ENCODE measurements at regions not wholly inside any gene's neighbourhood (a gene's known extent, or its start where the extent isn't known, plus 50 kb on each side); places are given as distances from the start of the nearest gene placed in this dataset.

GRCh38 chr5:56585999-56586691 is 229.2 kb upstream of the MAP3K1 start:
- no peak for DNase-seq

- DNase-seq = no peak
Observed at GRCh38 chr5:56585461-56585860, 229.9 kb upstream of the MAP3K1 start.

GRCh38 chr5:56581426-56581825 is 233.9 kb upstream of the MAP3K1 start:
- DNase-seq = no peak

- no peak for DNase-seq
Observed at GRCh38 chr5:56580864-56581263, 234.5 kb upstream of the MAP3K1 start.

- DNase-seq = no peak
Observed at GRCh38 chr5:56575821-56576220, 239.5 kb upstream of the MAP3K1 start.

- DNase-seq = no peak
Observed at GRCh38 chr5:56574778-56575177, 240.6 kb upstream of the MAP3K1 start.

GRCh38 chr5:56569566-56569965 is 245.8 kb upstream of the MAP3K1 start:
- no peak for DNase-seq

GRCh38 chr5:56569076-56569475 is 246.3 kb upstream of the MAP3K1 start:
- no peak for DNase-seq

- DNase-seq = no peak
Observed at GRCh38 chr5:56567278-56567677, 248.1 kb upstream of the MAP3K1 start.

- no peak for DNase-seq
Observed at GRCh38 chr5:56566374-56567249, 248.7 kb upstream of the MAP3K1 start.

GRCh38 chr5:56565644-56566043 is 249.7 kb upstream of the MAP3K1 start:
- no peak for DNase-seq

- no peak for DNase-seq
Observed at GRCh38 chr5:56565283-56565615, 250.1 kb upstream of the MAP3K1 start.

- DNase-seq = no peak
Observed at GRCh38 chr5:56564541-56565282, 250.6 kb upstream of the MAP3K1 start.

- no peak for DNase-seq
Observed at GRCh38 chr5:56561455-56561854, 253.9 kb upstream of the MAP3K1 start.

- no peak for DNase-seq
Observed at GRCh38 chr5:56558131-56558745, 257.1 kb upstream of the MAP3K1 start.

GRCh38 chr5:56557198-56557597 is 258.2 kb upstream of the MAP3K1 start:
- no peak for DNase-seq

GRCh38 chr5:56552612-56553268 is 262.6 kb upstream of the MAP3K1 start:
- DNase-seq = no peak

GRCh38 chr5:56550227-56550626 is 265.1 kb upstream of the MAP3K1 start:
- DNase-seq = no peak

GRCh38 chr5:56549096-56549886 is 266.1 kb upstream of the MAP3K1 start:
- DNase-seq = no peak

- no peak for DNase-seq
Observed at GRCh38 chr5:56545016-56545415, 270.3 kb upstream of the MAP3K1 start.

GRCh38 chr5:56543441-56544388 is 271.6 kb upstream of the MAP3K1 start:
- no peak for DNase-seq
